Kidney epithelial cell (primary cell): ENCODE measurements at regions not wholly inside any gene's neighbourhood (a gene's known extent, or its start where the extent isn't known, plus 50 kb on each side); places are given as distances from the start of the nearest gene placed in this dataset.

Source experiments
- DNase-seq: peaks from one replicate; pipeline ENCODE4 v3.0.0-alpha.2; 2010; ENCODE audit warnings: low read depth
- H3K27me3 ChIP-seq: 2 replicates; pipeline ENCODE4 v1.6.0; 2011; ENCODE audit warnings: low read length; ENCODE audit not compliant: control insufficient read depth, insufficient read depth
- H3K36me3 ChIP-seq: 2 replicates; pipeline ENCODE4 v1.5.1; 2011; ENCODE audit warnings: low read length; ENCODE audit not compliant: control insufficient read depth, insufficient read depth
- H3K4me3 ChIP-seq: 2 replicates; pipeline ENCODE4 v1.5.1; 2011; ENCODE audit warnings: low read depth, mild to moderate bottlenecking, control low read depth, low read length
- CTCF ChIP-seq: IDR thresholded peaks from 2 replicates; pipeline ENCODE4 v1.5.1; 2011; ENCODE audit warnings: mild to moderate bottlenecking, moderate library complexity, low read length, control low read depth, inconsistent platforms; ENCODE audit not compliant: insufficient read depth, poor library complexity, severe bottlenecking

GRCh38 chr2:147352264-147353071, 492.4 kb upstream of the ACVR2A start:
- Histone ChIP-seq H3K27me3 (no peaks in the 10 kb centered on the region), H3K4me3 (no peak overlapping the region), H3K36me3 (no peaks in the 10 kb centered on the region)
- DNase-seq: no peak
- no peak for TF ChIP-seq CTCF

GRCh38 chr2:147351784-147352183, 493.0 kb upstream of the ACVR2A start:
- no peak for DNase-seq
- H3K27me3 ChIP-seq: no peaks in the 10 kb centered on the region
- H3K4me3 ChIP-seq: no peak overlapping the region
- no peaks in the 10 kb centered on the region for H3K36me3 ChIP-seq
- no peak for TF ChIP-seq CTCF

GRCh38 chr2:147348931-147349555, 495.8 kb upstream of the ACVR2A start:
- H3K27me3 ChIP-seq: no peaks in the 10 kb centered on the region

GRCh38 chr2:147346142-147346541, 498.7 kb upstream of the ACVR2A start:
- H3K36me3 ChIP-seq: no peaks in the 10 kb centered on the region
- TF ChIP-seq CTCF: no peak
- H3K27me3 ChIP-seq: no peaks in the 10 kb centered on the region
- no peak overlapping the region for H3K4me3 ChIP-seq
- no peak for DNase-seq

More at GRCh38 chr2:147348931-147349555, 495.8 kb upstream of the ACVR2A start:
- Histone ChIP-seq H3K4me3 (no peak overlapping the region), H3K36me3 (no peaks in the 10 kb centered on the region)
- TF ChIP-seq CTCF: no peak
- DNase-seq: no peak

GRCh38 chr2:147345246-147345645, 499.6 kb upstream of the ACVR2A start:
- no peak for DNase-seq
- H3K4me3 ChIP-seq: no peak overlapping the region
- no peak for TF ChIP-seq CTCF
- H3K27me3 ChIP-seq: no peaks in the 10 kb centered on the region
- H3K36me3 ChIP-seq: no peaks in the 10 kb centered on the region
